NT2/D1 (cell line): ENCODE measurements at regions not wholly inside any gene's neighbourhood (a gene's known extent, or its start where the extent isn't known, plus 50 kb on each side); places are given as distances from the start of the nearest gene placed in this dataset.

Experiments used
- DNase-seq: peaks from one replicate; pipeline ENCODE4 v3.0.0-alpha.2; 2011; ENCODE audit warnings: low read depth, low spot score
- H3K27me3 ChIP-seq: 2 replicates; pipeline ENCODE4 v1.6.0; 2011; ENCODE audit warnings: mild to moderate bottlenecking; ENCODE audit not compliant: insufficient read length, insufficient read depth
- H3K36me3 ChIP-seq: 2 replicates; pipeline ENCODE4 v1.6.1; 2011; ENCODE audit warnings: mild to moderate bottlenecking, low read length, mixed read lengths; ENCODE audit not compliant: insufficient read depth, insufficient read length
- H3K4me1 ChIP-seq: 2 replicates; pipeline ENCODE4 v1.5.1; 2011; ENCODE audit not compliant: insufficient read depth, insufficient read length
- H3K4me3 ChIP-seq: 2 replicates; pipeline ENCODE4 v1.5.1; 2011; ENCODE audit warnings: low read depth; ENCODE audit not compliant: insufficient read length
- H3K9ac ChIP-seq: 2 replicates; pipeline ENCODE4 v1.6.0; 2011; ENCODE audit warnings: low read depth; ENCODE audit not compliant: insufficient read length
- H3K9me3 ChIP-seq: 2 replicates; pipeline ENCODE4 v1.5.1; 2011; ENCODE audit warnings: mild to moderate bottlenecking, low read length; ENCODE audit not compliant: insufficient read depth
- SUZ12 ChIP-seq: IDR thresholded peaks from 2 replicates; pipeline ENCODE4 v1.6.1; 2011; ENCODE audit not compliant: insufficient read length, insufficient read depth; ENCODE audit errors: extremely low read depth
- YY1 ChIP-seq: IDR thresholded peaks from 2 replicates; pipeline ENCODE4 v1.6.1; 2011; ENCODE audit not compliant: insufficient read length, insufficient read depth
- ZNF274 ChIP-seq: IDR thresholded peaks from 2 replicates; pipeline ENCODE4 v1.6.1; 2011; ENCODE audit warnings: mild to moderate bottlenecking, low read depth, low read length

GRCh38 chr16:86373276-86373901, 136.9 kb upstream of the FOXF1 start:
- Histone ChIP-seq H3K4me3 (no peak overlapping the region), H3K36me3 (no peaks in the 10 kb centered on the region), H3K4me1 (peaks cover 8% of the 10 kb centered on the region), H3K9ac (no peak overlapping the region), H3K27me3 (no peaks in the 10 kb centered on the region), H3K9me3 (peaks cover 20% of the 10 kb centered on the region; the same call in 1 of the 2 replicates)
- no peak for TF ChIP-seq ZNF274
- TF ChIP-seq YY1, result no peak
- no peak for TF ChIP-seq SUZ12
- no peak for DNase-seq

- no peaks in the 10 kb centered on the region for H3K36me3 ChIP-seq
These were observed 135.7 kb upstream of the FOXF1 start for GRCh38 chr16:86374603-86375130.

GRCh38 chr16:86375364-86375763, 135.0 kb upstream of the FOXF1 start:
- TF ChIP-seq ZNF274 (no peak), SUZ12 (no peak), YY1 (no peak)
- Histone ChIP-seq H3K4me1 (peaks cover 13% of the 10 kb centered on the region), H3K27me3 (no peaks in the 10 kb centered on the region), H3K9me3 (peaks cover 20% of the 10 kb centered on the region; the same call in 1 of the 2 replicates), H3K9ac (no peak overlapping the region), H3K4me3 (no peak overlapping the region), H3K36me3 (no peaks in the 10 kb centered on the region)
- no peak for DNase-seq

More at GRCh38 chr16:86374603-86375130, 135.7 kb upstream of the FOXF1 start:
- DNase-seq, result no peak
- Histone ChIP-seq H3K4me3 (no peak overlapping the region), H3K27me3 (no peaks in the 10 kb centered on the region), H3K9ac (no peak overlapping the region), H3K4me1 (peaks cover 9% of the 10 kb centered on the region), H3K9me3 (peaks cover 20% of the 10 kb centered on the region; the same call in 1 of the 2 replicates)
- no peak for TF ChIP-seq ZNF274
- TF ChIP-seq SUZ12, result no peak
- no peak for TF ChIP-seq YY1

- H3K4me1 ChIP-seq, result peaks cover 14% of the 10 kb centered on the region
- DNase-seq, result no peak
- TF ChIP-seq YY1, result no peak
- no peak for TF ChIP-seq ZNF274
- TF ChIP-seq SUZ12, result no peak
- peaks cover 20% of the 10 kb centered on the region; the same call in 1 of the 2 replicates for H3K9me3 ChIP-seq
- H3K36me3 ChIP-seq, result no peaks in the 10 kb centered on the region
- H3K27me3 ChIP-seq, result no peaks in the 10 kb centered on the region
- no peak overlapping the region for H3K9ac ChIP-seq
- H3K4me3 ChIP-seq, result no peak overlapping the region
These were observed 134.5 kb upstream of the FOXF1 start for GRCh38 chr16:86375851-86376250.

GRCh38 chr16:86376837-86377236, 133.5 kb upstream of the FOXF1 start:
- Histone ChIP-seq H3K4me1 (peaks cover 10% of the 10 kb centered on the region), H3K9ac (no peak overlapping the region), H3K4me3 (no peak overlapping the region), H3K27me3 (no peaks in the 10 kb centered on the region), H3K9me3 (peaks cover 20% of the 10 kb centered on the region; the same call in 1 of the 2 replicates), H3K36me3 (no peaks in the 10 kb centered on the region)
- no peak for DNase-seq
- no peak for TF ChIP-seq YY1
- no peak for TF ChIP-seq SUZ12
- TF ChIP-seq ZNF274, result no peak

GRCh38 chr16:86377251-86378022, 132.9 kb upstream of the FOXF1 start:
- no peak for DNase-seq
- Histone ChIP-seq H3K4me3 (no peak overlapping the region), H3K9me3 (peaks cover 20% of the 10 kb centered on the region; the same call in 1 of the 2 replicates), H3K4me1 (peaks cover 12% of the 10 kb centered on the region), H3K27me3 (no peaks in the 10 kb centered on the region), H3K9ac (no peak overlapping the region), H3K36me3 (no peaks in the 10 kb centered on the region)
- no peak for TF ChIP-seq YY1
- TF ChIP-seq SUZ12, result no peak
- no peak for TF ChIP-seq ZNF274

- Histone ChIP-seq H3K9ac (no peak overlapping the region), H3K36me3 (no peaks in the 10 kb centered on the region), H3K27me3 (peaks cover 2% of the 10 kb centered on the region), H3K9me3 (peaks cover 20% of the 10 kb centered on the region; the same call in 1 of the 2 replicates), H3K4me1 (peaks cover 16% of the 10 kb centered on the region), H3K4me3 (no peak overlapping the region)
- TF ChIP-seq ZNF274 (no peak), SUZ12 (no peak), YY1 (no peak)
- DNase-seq, result no peak
These were observed 132.2 kb upstream of the FOXF1 start for GRCh38 chr16:86378128-86378527.
